IPS-NIHi7 (cell line): ENCODE measurements at regions not wholly inside any gene's neighbourhood (a gene's known extent, or its start where the extent isn't known, plus 50 kb on each side); places are given as distances from the start of the nearest gene placed in this dataset.
A peak's percentile ranks its signal among the peaks of the same experiment; 100 is the strongest.
"Not testable (repeated sequence)": the region's sequence is repeated elsewhere in the genome, so short reads cannot be mapped to it uniquely, and the experiment has no call there.

ENCODE experiments used
- DNase-seq: peaks from one replicate; pipeline ENCODE4 v3.0.0; 2012; ENCODE audit warnings: mixed read lengths; ENCODE audit errors: extremely low spot score

GRCh38 chrX:87941841-87942240 is 424.2 kb downstream of the KLHL4 start:
- no peak for DNase-seq

GRCh38 chrX:87961471-87961870 is 443.9 kb downstream of the KLHL4 start:
- no peak for DNase-seq

- DNase-seq, result no peak
Measured at GRCh38 chrX:87968118-87968517, 450.5 kb downstream of the KLHL4 start.

GRCh38 chrX:87972121-87972520 is 454.5 kb downstream of the KLHL4 start:
- not testable (repeated sequence) for DNase-seq

GRCh38 chrX:87975365-87975764 is 457.8 kb downstream of the KLHL4 start:
- no peak for DNase-seq

- DNase-seq, result not testable (repeated sequence)
Measured at GRCh38 chrX:88007873-88008272, 490.3 kb downstream of the KLHL4 start.

- DNase-seq, result no peak
Measured at GRCh38 chrX:88024022-88024421, 506.4 kb downstream of the KLHL4 start.

- DNase-seq, result no peak
Measured at GRCh38 chrX:88072339-88073030, 554.9 kb downstream of the KLHL4 start.

- DNase-seq, result no peak
Measured at GRCh38 chrX:88101968-88102367, 584.4 kb downstream of the KLHL4 start.

- DNase-seq, result no peak
Measured at GRCh38 chrX:88135735-88136134, 611.3 kb upstream of the CPXCR1 start.

- DNase-seq, result no peak
Measured at GRCh38 chrX:88136328-88136727, 610.7 kb upstream of the CPXCR1 start.

- no peak for DNase-seq
Measured at GRCh38 chrX:88146577-88146976, 600.4 kb upstream of the CPXCR1 start.

GRCh38 chrX:88170553-88170952 is 576.5 kb upstream of the CPXCR1 start:
- DNase-seq, result no peak

GRCh38 chrX:88173932-88174440 is 573.0 kb upstream of the CPXCR1 start:
- DNase-seq, result not testable (repeated sequence)

- no peak for DNase-seq
Measured at GRCh38 chrX:88202149-88202548, 544.9 kb upstream of the CPXCR1 start.

GRCh38 chrX:88244066-88244465 is 503.0 kb upstream of the CPXCR1 start:
- DNase-seq, result peak; percentile 27

GRCh38 chrX:88284844-88285243 is 462.2 kb upstream of the CPXCR1 start:
- no peak for DNase-seq

GRCh38 chrX:88313972-88314371 is 433.1 kb upstream of the CPXCR1 start:
- DNase-seq, result not testable (repeated sequence)

- no peak for DNase-seq
Measured at GRCh38 chrX:88325634-88326033, 421.4 kb upstream of the CPXCR1 start.

- DNase-seq, result no peak
Measured at GRCh38 chrX:88355252-88355651, 391.8 kb upstream of the CPXCR1 start.

GRCh38 chrX:88366314-88366713 is 380.7 kb upstream of the CPXCR1 start:
- no peak for DNase-seq

- DNase-seq, result no peak
Measured at GRCh38 chrX:88378406-88378805, 368.6 kb upstream of the CPXCR1 start.

GRCh38 chrX:88397551-88397950 is 349.5 kb upstream of the CPXCR1 start:
- no peak for DNase-seq

- no peak for DNase-seq
Measured at GRCh38 chrX:88416002-88416401, 331.0 kb upstream of the CPXCR1 start.
